ENCODE measurements at regions not wholly inside any gene's neighbourhood (a gene's known extent, or its start where the extent isn't known, plus 50 kb on each side); places are given as distances from the start of the nearest gene placed in this dataset.

DNA sequence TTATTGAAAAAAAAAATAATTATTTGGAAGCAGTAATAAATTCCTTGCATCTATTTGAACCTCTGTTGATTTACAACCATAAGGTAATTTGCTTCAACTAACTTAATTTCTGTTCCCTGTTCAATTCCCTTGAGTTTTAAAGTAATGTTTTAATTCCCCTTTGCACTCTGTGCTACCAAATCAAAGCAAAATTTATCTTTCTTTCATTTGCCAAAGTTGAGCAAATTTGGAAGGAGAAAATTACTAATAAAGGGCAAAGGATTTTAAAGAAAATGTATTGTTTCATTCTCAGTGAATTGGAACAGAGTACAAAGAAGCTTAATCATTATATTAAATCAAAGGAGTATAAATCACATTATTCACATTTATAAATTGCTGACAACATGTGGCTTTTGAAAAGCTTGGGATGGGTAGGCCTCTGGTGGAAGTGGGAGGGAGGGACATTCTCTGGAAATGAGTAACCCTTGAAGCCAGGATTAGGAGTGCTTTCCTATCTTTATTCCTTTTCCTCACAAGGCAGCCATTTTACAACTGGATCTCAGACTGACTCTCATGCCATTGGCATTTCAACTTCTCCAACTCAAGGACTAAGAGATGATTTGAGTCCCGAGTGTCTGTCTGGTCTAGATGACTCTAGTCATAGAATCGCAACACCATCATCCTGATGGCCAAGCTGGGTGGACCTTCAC lies 331.6 kb upstream of the DUSP10 start:
- Histone ChIP-seq H3K4me3 (ENCODE audit: low read depth in 1 of 2, low read length in 1 of 2) (no peak overlapping the region), H3K4me1 (ENCODE audit: control insufficient read depth in 1 of 2, insufficient read depth in 1 of 2, low read depth in 1 of 2, low read length in 1 of 2) (no peaks in the 10 kb centered on the region), H3K9me3 (no peaks in the 10 kb centered on the region), H3K36me3 (no peaks in the 10 kb centered on the region), H3K27me3 (no peaks in the 10 kb centered on the region), H3K27ac (no peak overlapping the region)
- TF ChIP-seq, protein P1, sequence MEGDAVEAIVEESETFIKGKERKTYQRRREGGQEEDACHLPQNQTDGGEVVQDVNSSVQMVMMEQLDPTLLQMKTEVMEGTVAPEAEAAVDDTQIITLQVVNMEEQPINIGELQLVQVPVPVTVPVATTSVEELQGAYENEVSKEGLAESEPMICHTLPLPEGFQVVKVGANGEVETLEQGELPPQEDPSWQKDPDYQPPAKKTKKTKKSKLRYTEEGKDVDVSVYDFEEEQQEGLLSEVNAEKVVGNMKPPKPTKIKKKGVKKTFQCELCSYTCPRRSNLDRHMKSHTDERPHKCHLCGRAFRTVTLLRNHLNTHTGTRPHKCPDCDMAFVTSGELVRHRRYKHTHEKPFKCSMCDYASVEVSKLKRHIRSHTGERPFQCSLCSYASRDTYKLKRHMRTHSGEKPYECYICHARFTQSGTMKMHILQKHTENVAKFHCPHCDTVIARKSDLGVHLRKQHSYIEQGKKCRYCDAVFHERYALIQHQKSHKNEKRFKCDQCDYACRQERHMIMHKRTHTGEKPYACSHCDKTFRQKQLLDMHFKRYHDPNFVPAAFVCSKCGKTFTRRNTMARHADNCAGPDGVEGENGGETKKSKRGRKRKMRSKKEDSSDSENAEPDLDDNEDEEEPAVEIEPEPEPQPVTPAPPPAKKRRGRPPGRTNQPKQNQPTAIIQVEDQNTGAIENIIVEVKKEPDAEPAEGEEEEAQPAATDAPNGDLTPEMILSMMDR (IDR thresholded peaks at IDR 0.05), result no peak

DNA sequence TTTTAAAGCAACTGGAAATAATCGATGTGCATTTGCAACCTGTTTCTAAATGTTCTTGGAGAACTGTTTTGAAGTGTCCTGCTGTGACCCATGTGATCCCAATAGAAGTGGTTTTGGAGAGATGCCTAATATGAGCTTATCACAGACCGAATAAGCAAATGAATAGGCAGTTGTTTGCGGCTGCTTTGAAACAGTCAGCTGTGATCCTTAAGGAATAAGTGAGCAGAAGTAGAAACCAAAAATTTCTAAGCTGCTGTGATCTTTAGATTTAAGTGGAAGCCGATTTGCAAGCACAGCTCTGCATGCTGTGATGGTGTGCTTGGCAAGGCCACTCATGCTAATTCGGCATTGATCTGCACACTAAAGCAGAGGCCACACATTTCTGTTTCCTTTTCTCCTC lies 329.5 kb upstream of the DUSP10 start:
- no peaks in the 10 kb centered on the region for H3K36me3 ChIP-seq
- H3K9me3 ChIP-seq, result no peaks in the 10 kb centered on the region
- TF ChIP-seq, protein P1 (IDR thresholded peaks at IDR 0.05), result no peak
- no peak overlapping the region for H3K4me3 ChIP-seq (ENCODE audit: low read depth in 1 of 2, low read length in 1 of 2)
- H3K4me1 ChIP-seq (ENCODE audit: control insufficient read depth in 1 of 2, insufficient read depth in 1 of 2, low read depth in 1 of 2, low read length in 1 of 2), result no peaks in the 10 kb centered on the region
- no peaks in the 10 kb centered on the region for H3K27me3 ChIP-seq
- no peak overlapping the region for H3K27ac ChIP-seq

DNA sequence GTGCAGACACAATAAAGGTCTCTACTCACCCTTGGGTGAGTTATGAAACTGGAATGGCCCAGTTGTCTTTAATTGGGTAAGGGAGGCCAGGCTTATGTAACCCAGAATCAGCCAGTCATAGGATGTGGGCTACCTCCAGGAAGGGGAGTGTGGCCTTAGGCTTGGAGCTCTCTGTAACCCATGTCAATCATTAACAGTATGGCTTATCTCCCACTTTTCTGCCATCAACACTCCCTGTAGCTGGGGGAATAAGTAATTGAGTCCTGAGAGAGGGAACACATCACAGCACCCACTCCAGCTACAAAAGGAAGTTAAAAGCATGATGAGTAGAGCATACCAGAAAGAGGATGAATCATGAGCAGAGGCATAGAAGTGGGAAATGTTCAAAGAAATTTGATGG lies 327.0 kb upstream of the DUSP10 start:
- TF ChIP-seq, protein P1 (IDR thresholded peaks at IDR 0.05), result no peak
- Histone ChIP-seq H3K4me3 (ENCODE audit: low read depth in 1 of 2, low read length in 1 of 2) (no peak overlapping the region), H3K9me3 (no peaks in the 10 kb centered on the region), H3K4me1 (ENCODE audit: control insufficient read depth in 1 of 2, insufficient read depth in 1 of 2, low read depth in 1 of 2, low read length in 1 of 2) (no peaks in the 10 kb centered on the region), H3K36me3 (no peaks in the 10 kb centered on the region), H3K27ac (no peak overlapping the region), H3K27me3 (no peaks in the 10 kb centered on the region)

DNA sequence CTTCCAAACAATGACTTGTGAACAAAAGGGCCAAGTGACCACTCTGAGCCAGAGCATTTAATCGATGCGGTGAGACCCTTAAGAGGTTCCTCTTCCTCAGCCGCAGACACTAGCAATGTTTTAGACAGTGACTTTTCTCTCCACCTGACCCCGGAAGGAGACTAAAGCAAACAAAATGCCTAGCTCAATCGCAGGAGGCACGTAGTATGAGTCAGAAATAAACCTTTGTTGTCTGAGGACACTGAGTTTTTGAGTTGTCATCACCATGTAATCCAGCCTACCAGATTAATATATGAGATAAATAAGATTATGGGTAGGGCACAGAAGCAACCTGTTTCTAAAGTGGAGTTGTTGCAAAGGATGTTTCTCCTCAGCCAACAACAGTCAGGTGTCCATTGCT lies 326.2 kb upstream of the DUSP10 start:
- H3K36me3 ChIP-seq, result no peaks in the 10 kb centered on the region
- no peak overlapping the region for H3K27ac ChIP-seq
- H3K4me1 ChIP-seq (ENCODE audit: control insufficient read depth in 1 of 2, insufficient read depth in 1 of 2, low read depth in 1 of 2, low read length in 1 of 2), result no peaks in the 10 kb centered on the region
- H3K4me3 ChIP-seq (ENCODE audit: low read depth in 1 of 2, low read length in 1 of 2), result no peak overlapping the region
- TF ChIP-seq, protein P1 (IDR thresholded peaks at IDR 0.05), result no peak
- H3K9me3 ChIP-seq, result no peaks in the 10 kb centered on the region
- no peaks in the 10 kb centered on the region for H3K27me3 ChIP-seq

DNA sequence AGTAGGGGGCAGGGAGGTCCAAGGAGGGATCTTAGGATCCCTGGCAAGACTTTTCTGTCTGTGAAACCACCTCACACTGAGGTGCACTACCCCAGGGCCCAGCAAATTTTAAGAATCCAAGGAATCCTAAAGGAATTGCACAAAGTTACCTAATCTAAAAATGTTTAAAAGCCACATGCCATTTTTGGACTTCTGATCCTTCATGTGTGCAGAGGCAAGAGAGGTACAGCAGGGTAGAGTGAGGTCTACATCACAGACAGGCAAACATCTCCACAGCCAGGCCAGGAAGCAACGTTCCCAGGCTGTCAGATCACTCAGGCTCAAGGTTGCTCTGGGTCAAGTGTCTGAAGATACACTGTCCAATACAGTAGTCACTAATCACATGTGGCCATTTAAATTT lies 324.6 kb upstream of the DUSP10 start:
- Histone ChIP-seq H3K4me3 (ENCODE audit: low read depth in 1 of 2, low read length in 1 of 2) (no peak overlapping the region), H3K27ac (no peak overlapping the region), H3K4me1 (ENCODE audit: control insufficient read depth in 1 of 2, insufficient read depth in 1 of 2, low read depth in 1 of 2, low read length in 1 of 2) (no peaks in the 10 kb centered on the region), H3K36me3 (no peaks in the 10 kb centered on the region), H3K27me3 (no peaks in the 10 kb centered on the region), H3K9me3 (no peaks in the 10 kb centered on the region)
- TF ChIP-seq, protein P1 (IDR thresholded peaks at IDR 0.05), result no peak

All from neutrophil (primary cell).